ENCODE measurements at regions not wholly inside any gene's neighbourhood (a gene's known extent, or its start where the extent isn't known, plus 50 kb on each side); places are given as distances from the start of the nearest gene placed in this dataset.

GRCh38 chr12:93059288-93059687 is 130.2 kb upstream of the EEA1 start:
- H2BK20ac ChIP-seq (ENCODE audit: low read length): no peak overlapping the region
- H4K91ac ChIP-seq (replicated peaks; ENCODE audit: insufficient read length, low read length): no peak overlapping the region
- no peak overlapping the region for H3K9ac ChIP-seq (replicated peaks in 1 of 4; ENCODE audit: extremely low read depth in 1 of 4, low read depth in 3 of 4, low read length in 3 of 4)
- H3K23ac ChIP-seq (ENCODE audit: insufficient read length): no peak overlapping the region
- FAIRE-seq (no peak), DNase-seq (ENCODE audit: low read depth in 1 of 2, low spot score in 2 of 2) (no peak)
- H3K9me3 ChIP-seq (ENCODE audit: insufficient read depth in 2 of 2, low read depth in 1 of 2, low read length in 1 of 2): no peaks in the 10 kb centered on the region
- no peaks in the 10 kb centered on the region for H3K23me2 ChIP-seq (ENCODE audit: low read depth, low read length)
- no peaks in the 10 kb centered on the region for H3K79me1 ChIP-seq (ENCODE audit: low read depth, low read length)
- no peaks in the 10 kb centered on the region for H3K27me3 ChIP-seq (replicated peaks in 1 of 4; ENCODE audit: control insufficient read depth in 3 of 4, extremely low read depth in 1 of 4, insufficient read depth in 3 of 4, low read length in 3 of 4)
- H2BK12ac ChIP-seq (ENCODE audit: low read depth, low read length): no peak overlapping the region
- H2AK5ac ChIP-seq (ENCODE audit: low read depth, low read length): no peak overlapping the region
- no peak overlapping the region for H3K56ac ChIP-seq (replicated peaks; ENCODE audit: insufficient read length, low read depth, low read length)
- POLR2A ChIA-PET (ENCODE audit: partially characterized antibody): no interaction called here
- H3K79me2 ChIP-seq (ENCODE audit: control insufficient read depth in 1 of 2, insufficient read depth in 2 of 2, low read length in 2 of 2): no peaks in the 10 kb centered on the region
- TF ChIP-seq SIRT6 (IDR thresholded peaks at IDR 0.05; ENCODE audit: low read length) (no peak), KDM4A (IDR thresholded peaks at IDR 0.05; ENCODE audit: low read depth, low read length, severe bottlenecking) (no peak), KDM1A (IDR thresholded peaks at IDR 0.05; ENCODE audit: borderline replicate concordance, low read length) (peak; percentile 59; the same call in 1 of the 2 replicates), HDAC6 (IDR thresholded peaks at IDR 0.05; ENCODE audit: low read depth, low read length) (no peak), NRF1 (IDR thresholded peaks at IDR 0.05; ENCODE audit: low read depth, low read length) (no peak)
- TF ChIP-seq, protein P1, sequence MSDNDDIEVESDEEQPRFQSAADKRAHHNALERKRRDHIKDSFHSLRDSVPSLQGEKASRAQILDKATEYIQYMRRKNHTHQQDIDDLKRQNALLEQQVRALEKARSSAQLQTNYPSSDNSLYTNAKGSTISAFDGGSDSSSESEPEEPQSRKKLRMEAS (IDR thresholded peaks at IDR 0.05): no peak
- TF ChIP-seq, protein P2, sequence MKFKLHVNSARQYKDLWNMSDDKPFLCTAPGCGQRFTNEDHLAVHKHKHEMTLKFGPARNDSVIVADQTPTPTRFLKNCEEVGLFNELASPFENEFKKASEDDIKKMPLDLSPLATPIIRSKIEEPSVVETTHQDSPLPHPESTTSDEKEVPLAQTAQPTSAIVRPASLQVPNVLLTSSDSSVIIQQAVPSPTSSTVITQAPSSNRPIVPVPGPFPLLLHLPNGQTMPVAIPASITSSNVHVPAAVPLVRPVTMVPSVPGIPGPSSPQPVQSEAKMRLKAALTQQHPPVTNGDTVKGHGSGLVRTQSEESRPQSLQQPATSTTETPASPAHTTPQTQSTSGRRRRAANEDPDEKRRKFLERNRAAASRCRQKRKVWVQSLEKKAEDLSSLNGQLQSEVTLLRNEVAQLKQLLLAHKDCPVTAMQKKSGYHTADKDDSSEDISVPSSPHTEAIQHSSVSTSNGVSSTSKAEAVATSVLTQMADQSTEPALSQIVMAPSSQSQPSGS (IDR thresholded peaks at IDR 0.05; ENCODE audit: low read length): no peak
- no peak overlapping the region for H3K4ac ChIP-seq (replicated peaks; ENCODE audit: insufficient read length, low read depth, low read length)
- CTCF ChIA-PET (ENCODE audit: partially characterized antibody): interaction anchor here (0.7 kb wide), 1 partner anchor 57 kb away, joined by 3 read pairs; no protein-coding TSS in a partner anchor
- H3K4me1 ChIP-seq (replicated peaks in 1 of 4; ENCODE audit: control insufficient read depth in 3 of 4, insufficient read depth in 4 of 4, low read length in 3 of 4): peaks cover 0 to 6% (median 5%) of the 10 kb centered on the region in 4 experiments; a peak in 5 of 7 replicates
- no peaks in the 10 kb centered on the region for H3K36me3 ChIP-seq (ENCODE audit: control insufficient read depth in 2 of 4, insufficient read depth in 4 of 4, low read length in 3 of 4)
- H2BK15ac ChIP-seq (ENCODE audit: low read length): no peak overlapping the region
- no peak overlapping the region for H2AFZ ChIP-seq (ENCODE audit: low read length)
- H4K5ac ChIP-seq (ENCODE audit: insufficient read length, low read depth, low read length): no peak overlapping the region
- 94% methylated on average over 2 of the region's 2 CpGs; no CpG with 5 or more reads in 1 of the 2 experiments for WGBS, 2 experiments (ENCODE audit: extremely low coverage in 1 of 2, insufficient coverage in 1 of 2, insufficient read length in 1 of 2, insufficient replicate concordance in 2 of 2, low coverage in 1 of 2, low lambda C conversion rate in 2 of 2, missing lambda C conversion rate in 1 of 2)
- no peak overlapping the region for H2BK5ac ChIP-seq (ENCODE audit: low read depth, low read length)
- H3K27ac ChIP-seq (ENCODE audit: low read depth, low read length): no peak overlapping the region
- no peak overlapping the region for H3K4me2 ChIP-seq (ENCODE audit: insufficient read depth in 1 of 2, low read depth in 2 of 2, low read length in 2 of 2)
- no peak overlapping the region for H3K4me3 ChIP-seq (ENCODE audit: extremely low read depth in 1 of 4, insufficient read depth in 2 of 4, low read depth in 3 of 4, low read length in 4 of 4)
- H4K8ac ChIP-seq (ENCODE audit: extremely low read depth, insufficient read depth, low read length): no peak overlapping the region
- H3K18ac ChIP-seq (ENCODE audit: extremely low read depth, low read length): no peak overlapping the region
- no peak overlapping the region for H3K14ac ChIP-seq (ENCODE audit: insufficient read length)
- H4K20me1 ChIP-seq (replicated peaks in 1 of 2; ENCODE audit: control insufficient read depth in 1 of 2, insufficient read depth in 2 of 2, low read length in 2 of 2): no peaks in the 10 kb centered on the region
- H2BK120ac ChIP-seq (replicated peaks; ENCODE audit: low read depth, low read length): no peak overlapping the region

Data from H1 (cell line).